GM12872 (cell line): ENCODE measurements at regions not wholly inside any gene's neighbourhood (a gene's known extent, or its start where the extent isn't known, plus 50 kb on each side); places are given as distances from the start of the nearest gene placed in this dataset.

Experiments
- TF ChIP-seq, protein P1 (sequence below): IDR thresholded peaks from 3 replicates; pipeline ENCODE4 v1.5.1; 2011; ENCODE audit warnings: low read depth, mild to moderate bottlenecking, low read length, moderate library complexity; ENCODE audit not compliant: insufficient read depth

- TF ChIP-seq, protein P1, sequence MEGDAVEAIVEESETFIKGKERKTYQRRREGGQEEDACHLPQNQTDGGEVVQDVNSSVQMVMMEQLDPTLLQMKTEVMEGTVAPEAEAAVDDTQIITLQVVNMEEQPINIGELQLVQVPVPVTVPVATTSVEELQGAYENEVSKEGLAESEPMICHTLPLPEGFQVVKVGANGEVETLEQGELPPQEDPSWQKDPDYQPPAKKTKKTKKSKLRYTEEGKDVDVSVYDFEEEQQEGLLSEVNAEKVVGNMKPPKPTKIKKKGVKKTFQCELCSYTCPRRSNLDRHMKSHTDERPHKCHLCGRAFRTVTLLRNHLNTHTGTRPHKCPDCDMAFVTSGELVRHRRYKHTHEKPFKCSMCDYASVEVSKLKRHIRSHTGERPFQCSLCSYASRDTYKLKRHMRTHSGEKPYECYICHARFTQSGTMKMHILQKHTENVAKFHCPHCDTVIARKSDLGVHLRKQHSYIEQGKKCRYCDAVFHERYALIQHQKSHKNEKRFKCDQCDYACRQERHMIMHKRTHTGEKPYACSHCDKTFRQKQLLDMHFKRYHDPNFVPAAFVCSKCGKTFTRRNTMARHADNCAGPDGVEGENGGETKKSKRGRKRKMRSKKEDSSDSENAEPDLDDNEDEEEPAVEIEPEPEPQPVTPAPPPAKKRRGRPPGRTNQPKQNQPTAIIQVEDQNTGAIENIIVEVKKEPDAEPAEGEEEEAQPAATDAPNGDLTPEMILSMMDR: no peak
These were observed 371.4 kb upstream of the AMELY start for GRCh38 chrY:7283001-7283400.

DNA sequence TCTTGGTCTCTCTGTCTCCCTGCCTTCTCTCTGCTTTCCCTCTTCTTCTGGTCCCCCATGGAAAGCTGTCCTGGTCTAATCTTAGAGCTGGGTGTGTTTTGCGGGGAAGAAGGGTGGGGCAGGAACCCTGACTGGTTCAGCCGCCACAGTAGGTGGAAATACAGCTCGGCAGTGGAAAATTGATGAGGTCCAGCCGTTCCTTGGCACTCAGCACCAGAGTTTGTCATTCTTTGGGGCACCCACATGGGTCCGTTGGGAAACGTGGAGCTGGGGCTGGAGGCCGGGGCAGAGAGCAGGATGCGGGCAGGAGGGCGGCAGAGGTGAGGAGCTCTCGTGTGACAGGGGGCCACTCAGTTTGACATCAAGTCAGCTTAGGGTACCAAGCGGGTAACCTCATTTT lies 364.2 kb upstream of the AMELY start:
- TF ChIP-seq, protein P1: no peak

DNA sequence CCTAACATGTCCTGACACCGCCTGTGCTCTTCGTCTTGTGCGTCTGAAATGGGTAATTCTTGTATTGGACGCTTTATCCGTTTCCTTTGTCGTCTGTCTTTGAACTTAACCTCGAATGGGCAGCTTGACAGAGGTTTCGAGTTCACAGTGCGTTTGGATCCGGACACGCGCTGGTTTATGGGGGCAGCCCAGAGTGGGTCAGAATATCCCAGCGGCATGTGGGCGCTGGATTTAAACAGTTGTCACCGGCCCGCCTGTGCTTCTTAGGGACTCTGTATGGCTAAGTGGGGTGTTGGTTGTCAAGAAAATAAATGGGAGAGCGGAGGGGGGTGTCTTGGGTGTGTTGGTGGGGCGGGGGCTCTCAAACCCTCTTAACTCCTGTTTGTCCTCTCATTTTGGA lies 363.5 kb upstream of the AMELY start:
- TF ChIP-seq, protein P1: no peak

DNA sequence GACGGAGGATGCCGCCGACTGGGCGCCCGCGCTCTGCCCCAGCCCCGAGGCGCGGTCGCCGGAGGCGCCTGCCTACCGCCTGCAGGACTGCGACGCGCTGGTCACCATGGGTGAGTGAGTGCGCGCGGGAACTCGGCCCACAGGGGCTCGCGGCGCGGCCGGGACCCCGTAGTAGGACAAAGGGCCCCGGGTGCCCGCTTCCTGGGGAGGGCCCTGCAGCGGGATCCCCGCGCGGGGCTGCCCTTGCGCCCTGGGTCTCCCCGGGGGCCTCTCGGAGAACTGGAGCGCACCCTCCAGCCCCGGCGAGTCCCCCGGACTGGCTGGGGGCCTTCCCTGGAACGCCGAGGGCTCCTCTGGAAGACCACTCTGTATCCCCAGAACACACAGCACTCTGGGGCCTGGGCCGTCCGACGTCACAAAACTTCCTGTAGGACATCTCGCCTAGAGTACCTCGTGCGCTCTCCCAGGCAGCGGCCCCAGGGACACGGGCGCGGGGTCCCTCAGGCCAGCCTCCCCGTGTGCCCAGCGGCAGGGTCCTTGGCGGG lies 362.9 kb upstream of the AMELY start:
- TF ChIP-seq, protein P1: no peak

- TF ChIP-seq, protein P1: no peak
These were observed 362.1 kb upstream of the AMELY start for GRCh38 chrY:7273587-7274203.

DNA sequence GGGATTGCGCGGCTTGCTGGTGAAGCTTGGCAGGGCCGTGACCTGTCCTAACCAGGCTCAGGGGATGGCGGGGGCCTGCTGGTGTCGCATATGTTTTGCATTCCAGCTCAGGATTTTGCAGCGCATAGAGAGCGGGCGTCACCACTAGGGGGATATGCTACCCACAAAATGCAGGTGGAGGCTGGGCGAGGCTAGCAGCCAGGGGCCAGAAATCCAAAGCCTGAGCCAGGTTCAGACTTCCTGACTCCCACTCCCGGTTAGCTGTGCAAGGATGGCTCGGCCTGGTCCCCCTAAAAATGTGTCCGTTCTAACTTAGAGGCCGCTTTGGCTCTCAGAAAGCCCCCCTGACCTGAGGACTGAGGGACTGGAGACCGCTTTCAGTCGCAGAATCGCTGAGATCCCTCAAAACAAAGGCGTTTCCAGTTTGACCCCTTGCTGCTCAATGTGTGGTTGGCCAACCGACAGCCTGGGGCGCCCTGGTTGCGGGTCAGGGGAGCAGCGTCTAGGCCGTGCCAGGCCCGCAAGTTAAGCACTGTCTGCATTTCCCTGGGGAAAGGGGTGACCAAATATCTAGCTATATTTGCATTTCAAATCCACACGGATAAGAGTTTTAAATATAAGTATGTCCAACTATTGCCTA lies 361.1 kb upstream of the AMELY start:
- TF ChIP-seq, protein P1: peak; percentile 69

DNA sequence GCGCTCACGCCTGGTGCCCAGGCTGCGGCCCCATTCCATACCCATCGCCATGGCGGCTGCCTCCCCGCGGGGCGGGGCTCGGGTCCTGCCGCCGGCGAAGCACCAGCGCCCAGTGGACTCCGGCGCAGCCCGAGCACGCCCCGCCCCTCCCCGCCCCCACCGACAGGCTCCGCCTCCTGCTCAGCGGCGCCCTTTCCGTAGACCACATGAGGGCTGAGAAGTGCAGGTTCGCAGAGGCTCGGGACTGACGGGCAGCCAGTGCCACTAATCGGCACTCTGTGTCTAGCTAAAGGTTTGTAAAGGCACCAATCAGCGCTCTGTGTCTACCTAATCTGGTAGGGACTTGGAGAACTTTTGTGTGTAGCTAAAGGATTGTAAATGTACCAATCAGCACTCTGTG lies 352.2 kb upstream of the AMELY start:
- TF ChIP-seq, protein P1: no peak
